C4-2B (cell line): ENCODE measurements at regions not wholly inside any gene's neighbourhood (a gene's known extent, or its start where the extent isn't known, plus 50 kb on each side); places are given as distances from the start of the nearest gene placed in this dataset.

Experiments
- CTCF ChIP-seq: fragments of 450-650 bp; conservative IDR thresholded peaks from 2 replicates; pipeline ENCODE4 v1.5.1; 2017; ENCODE audit warnings: mild to moderate bottlenecking
- ZFX ChIP-seq: fragments of 450-650 bp; IDR thresholded peaks from 2 replicates; pipeline ENCODE4 v1.6.1; 2017

GRCh38 chr3:160090653-160091052 lies 102.0 kb downstream of the IL12A start:
- TF ChIP-seq CTCF (no peak), ZFX (no peak)
